ENCODE measurements at regions not wholly inside any gene's neighbourhood (a gene's known extent, or its start where the extent isn't known, plus 50 kb on each side); places are given as distances from the start of the nearest gene placed in this dataset.

DNA sequence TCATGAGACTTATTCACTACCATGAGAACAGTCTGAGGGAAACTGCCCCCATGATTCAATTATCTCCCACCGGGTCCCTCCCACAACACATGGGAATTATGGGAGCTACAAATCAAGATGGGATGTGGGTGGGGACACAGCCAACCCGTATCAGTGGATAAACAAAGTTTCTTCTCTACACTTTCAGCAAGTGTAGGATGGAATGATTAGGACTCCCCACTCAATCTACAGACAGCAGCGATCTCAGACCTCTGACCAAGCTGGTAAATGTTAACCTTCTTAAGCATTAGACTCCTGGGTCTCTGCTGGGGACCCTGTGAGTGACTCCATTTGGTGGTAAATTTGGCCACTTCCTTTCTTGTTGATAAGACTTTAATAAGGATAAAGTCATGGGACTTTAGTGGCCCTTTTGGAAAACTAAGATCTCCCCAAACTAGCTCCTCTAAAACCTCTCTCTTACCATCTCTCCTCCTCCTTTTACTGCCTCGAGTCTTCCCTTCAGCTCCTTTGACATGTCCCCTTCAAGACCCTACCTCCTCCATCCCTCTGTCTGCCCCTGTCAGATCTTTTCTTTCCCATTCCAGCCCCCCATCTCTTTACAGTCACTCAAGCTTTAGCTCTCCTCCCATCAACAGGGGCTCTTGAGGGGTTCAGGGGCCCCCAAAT lies 71.9 kb downstream of the MYL12B start:
- Histone ChIP-seq H3K36me3 (ENCODE audit: control insufficient read depth in 2 of 2, extremely low read depth in 1 of 2, insufficient read depth in 2 of 2, low read length in 2 of 2) (no peaks in the 10 kb centered on the region), H3K9ac (replicated peaks; ENCODE audit: extremely low read depth, insufficient read depth, low read length) (no peak overlapping the region), H3K27me3 (ENCODE audit: control insufficient read depth in 2 of 2, insufficient read depth in 2 of 2, low read length in 2 of 2) (peaks cover 0 to 1% of the 10 kb centered on the region in 2 experiments), H3K79me2 (ENCODE audit: control insufficient read depth, insufficient read depth, low read length) (no peaks in the 10 kb centered on the region), H3K27ac (ENCODE audit: insufficient read depth, low read depth, low read length) (no peak overlapping the region), H2AFZ (ENCODE audit: low read depth, low read length) (no peak overlapping the region), H3K9me3 (replicated peaks; ENCODE audit: control insufficient read depth, insufficient read depth, low read length) (no peaks in the 10 kb centered on the region), H3K9me1 (replicated peaks; ENCODE audit: control insufficient read depth, extremely low read depth, insufficient read depth, low read length) (no peaks in the 10 kb centered on the region), H4K20me1 (replicated peaks; ENCODE audit: control insufficient read depth, extremely low read depth, insufficient read depth, low read length) (no peaks in the 10 kb centered on the region), H3K4me2 (ENCODE audit: insufficient read depth, low read length) (no peak overlapping the region), H3K4me3 (replicated peaks in 1 of 3; ENCODE audit: insufficient read depth in 1 of 3, low read depth in 1 of 3, low read length in 3 of 3) (no peak overlapping the region), H3K4me1 (ENCODE audit: control insufficient read depth, extremely low read depth, insufficient read depth, low read length) (no peaks in the 10 kb centered on the region)
- ChIA-PET CTCF (interaction anchor here (1.2 kb wide), 1 partner anchor 260 kb away, joined by 3 read pairs; no protein-coding TSS in a partner anchor), POLR2A (no interaction called here)
- TF ChIP-seq, protein P1, sequence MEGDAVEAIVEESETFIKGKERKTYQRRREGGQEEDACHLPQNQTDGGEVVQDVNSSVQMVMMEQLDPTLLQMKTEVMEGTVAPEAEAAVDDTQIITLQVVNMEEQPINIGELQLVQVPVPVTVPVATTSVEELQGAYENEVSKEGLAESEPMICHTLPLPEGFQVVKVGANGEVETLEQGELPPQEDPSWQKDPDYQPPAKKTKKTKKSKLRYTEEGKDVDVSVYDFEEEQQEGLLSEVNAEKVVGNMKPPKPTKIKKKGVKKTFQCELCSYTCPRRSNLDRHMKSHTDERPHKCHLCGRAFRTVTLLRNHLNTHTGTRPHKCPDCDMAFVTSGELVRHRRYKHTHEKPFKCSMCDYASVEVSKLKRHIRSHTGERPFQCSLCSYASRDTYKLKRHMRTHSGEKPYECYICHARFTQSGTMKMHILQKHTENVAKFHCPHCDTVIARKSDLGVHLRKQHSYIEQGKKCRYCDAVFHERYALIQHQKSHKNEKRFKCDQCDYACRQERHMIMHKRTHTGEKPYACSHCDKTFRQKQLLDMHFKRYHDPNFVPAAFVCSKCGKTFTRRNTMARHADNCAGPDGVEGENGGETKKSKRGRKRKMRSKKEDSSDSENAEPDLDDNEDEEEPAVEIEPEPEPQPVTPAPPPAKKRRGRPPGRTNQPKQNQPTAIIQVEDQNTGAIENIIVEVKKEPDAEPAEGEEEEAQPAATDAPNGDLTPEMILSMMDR (IDR thresholded peaks at IDR 0.05; ENCODE audit: extremely low read depth in 1 of 2, insufficient read depth in 1 of 2, low read depth in 1 of 2, low read length in 2 of 2): no peak
- no TSS peak for BruUV-seq (replicated peaks)
- DNase-seq (ENCODE audit: low read depth, low spot score) (no peak), FAIRE-seq (no peak)
- intact Hi-C loops (cut with micrococcal nuclease) (no loop called here), dilution Hi-C loops (cut with MboI; ENCODE audit: extremely low pct_ligation_motif_present, low sequenced_read_pairs) (no loop called here)

DNA sequence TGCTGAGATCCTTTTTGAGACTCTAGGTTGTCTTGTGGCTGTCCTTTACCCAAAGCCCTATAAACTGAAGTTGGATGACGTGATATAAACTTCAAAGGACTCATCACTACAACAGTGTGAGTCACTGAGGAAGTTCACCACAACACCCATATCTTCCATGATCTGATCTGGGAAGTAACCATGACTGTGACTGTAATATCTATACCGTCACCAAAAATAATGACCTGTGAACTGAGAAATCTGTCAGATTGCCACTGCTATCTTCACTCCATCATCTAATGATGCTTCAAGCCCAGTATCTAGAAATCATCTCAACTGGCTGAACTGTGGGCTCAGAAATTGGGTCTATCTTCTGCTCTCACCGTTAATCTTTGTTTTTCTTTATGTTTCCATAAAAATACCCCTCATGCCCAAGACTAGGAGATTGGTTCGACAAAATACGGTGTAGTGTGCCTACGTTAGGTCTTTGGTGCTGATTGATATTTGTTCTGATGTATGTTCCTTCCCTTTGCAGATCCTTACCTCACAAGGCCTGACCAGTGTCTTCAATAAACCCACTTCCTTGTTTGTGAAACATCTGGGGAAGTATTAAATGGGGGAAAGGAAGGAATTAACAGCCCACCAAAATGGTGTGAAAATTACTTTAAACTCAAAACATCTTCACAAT lies 78.2 kb downstream of the MYL12B start:
- Histone ChIP-seq H2AFZ (ENCODE audit: low read depth, low read length) (peak overlapping the region; percentile 87), H3K9ac (replicated peaks; ENCODE audit: extremely low read depth, insufficient read depth, low read length) (no peak overlapping the region), H3K79me2 (ENCODE audit: control insufficient read depth, insufficient read depth, low read length) (no peaks in the 10 kb centered on the region), H3K4me2 (ENCODE audit: insufficient read depth, low read length) (no peak overlapping the region), H3K27ac (ENCODE audit: insufficient read depth, low read depth, low read length) (peak overlapping the region; percentile 32), H3K9me3 (replicated peaks; ENCODE audit: control insufficient read depth, insufficient read depth, low read length) (no peaks in the 10 kb centered on the region), H4K20me1 (replicated peaks; ENCODE audit: control insufficient read depth, extremely low read depth, insufficient read depth, low read length) (no peaks in the 10 kb centered on the region), H3K4me1 (ENCODE audit: control insufficient read depth, extremely low read depth, insufficient read depth, low read length) (peaks cover 10% of the 10 kb centered on the region), H3K4me3 (replicated peaks in 1 of 3; ENCODE audit: insufficient read depth in 1 of 3, low read depth in 1 of 3, low read length in 3 of 3) (no peak overlapping the region), H3K36me3 (ENCODE audit: control insufficient read depth in 2 of 2, extremely low read depth in 1 of 2, insufficient read depth in 2 of 2, low read length in 2 of 2) (no peaks in the 10 kb centered on the region), H3K27me3 (ENCODE audit: control insufficient read depth in 2 of 2, insufficient read depth in 2 of 2, low read length in 2 of 2) (no peaks in the 10 kb centered on the region), H3K9me1 (replicated peaks; ENCODE audit: control insufficient read depth, extremely low read depth, insufficient read depth, low read length) (no peaks in the 10 kb centered on the region)
- FAIRE-seq (no peak), DNase-seq (ENCODE audit: low read depth, low spot score) (no peak)
- intact Hi-C loops (cut with micrococcal nuclease): no loop called here
- ChIA-PET CTCF (no interaction called here), POLR2A (no interaction called here)
- TF ChIP-seq EZH2 (IDR thresholded peaks at IDR 0.05; ENCODE audit: borderline replicate concordance, low read depth, low read length, severe bottlenecking) (no peak), POLR2AphosphoS5 (IDR thresholded peaks at IDR 0.05; ENCODE audit: insufficient read depth, low read depth, low read length) (no peak), POLR2A (IDR thresholded peaks at IDR 0.05; ENCODE audit: low read depth, low read length) (no peak), FOS (IDR thresholded peaks at IDR 0.05; ENCODE audit: borderline replicate concordance, insufficient read depth, low read length) (no peak), MYC (IDR thresholded peaks at IDR 0.05; ENCODE audit: low read depth, low read length) (no peak), JUN (IDR thresholded peaks at IDR 0.05; ENCODE audit: borderline replicate concordance, insufficient read depth, insufficient read length, low read depth) (no peak), GATA2 (IDR thresholded peaks at IDR 0.05; ENCODE audit: insufficient read depth, insufficient read length, low read depth, low read length) (no peak)
- TF ChIP-seq, protein P2, sequence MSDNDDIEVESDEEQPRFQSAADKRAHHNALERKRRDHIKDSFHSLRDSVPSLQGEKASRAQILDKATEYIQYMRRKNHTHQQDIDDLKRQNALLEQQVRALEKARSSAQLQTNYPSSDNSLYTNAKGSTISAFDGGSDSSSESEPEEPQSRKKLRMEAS (IDR thresholded peaks at IDR 0.05; ENCODE audit: insufficient read depth, insufficient read length): no peak
- TF ChIP-seq, protein P1 (IDR thresholded peaks at IDR 0.05; ENCODE audit: extremely low read depth in 1 of 2, insufficient read depth in 1 of 2, low read depth in 1 of 2, low read length in 2 of 2): no peak
- dilution Hi-C loops (cut with MboI; ENCODE audit: extremely low pct_ligation_motif_present, low sequenced_read_pairs): no loop called here
- BruUV-seq (replicated peaks): no TSS peak
